Fibroblast of the aortic adventitia (primary cell): ENCODE measurements at regions not wholly inside any gene's neighbourhood (a gene's known extent, or its start where the extent isn't known, plus 50 kb on each side); places are given as distances from the start of the nearest gene placed in this dataset.

Experiments used
- DNase-seq: peaks from one replicate; pipeline ENCODE4 v3.0.0-alpha.2; 2010; ENCODE audit warnings: low read depth
- H3K4me3 ChIP-seq: 2 replicates; pipeline ENCODE4 v1.5.1; 2011; ENCODE audit warnings: low read depth, mild to moderate bottlenecking, control low read depth, low read length, moderate library complexity
- CTCF ChIP-seq: IDR thresholded peaks from 2 replicates; pipeline ENCODE4 v1.5.1; 2011; ENCODE audit warnings: mild to moderate bottlenecking, low read length, control low read depth, inconsistent platforms; ENCODE audit not compliant: insufficient read depth

GRCh38 chr4:163948920-163949455 lies 454.5 kb downstream of the TMA16 start:
- DNase-seq: no peak
- TF ChIP-seq CTCF: no peak

GRCh38 chr4:163949976-163950601 lies 455.6 kb downstream of the TMA16 start:
- DNase-seq: no peak
- H3K4me3 ChIP-seq: no peak overlapping the region
- TF ChIP-seq CTCF: no peak

More at GRCh38 chr4:163948920-163949455, 454.5 kb downstream of the TMA16 start:
- H3K4me3 ChIP-seq: no peak overlapping the region

- DNase-seq: no peak
- H3K4me3 ChIP-seq: no peak overlapping the region
- no peak for TF ChIP-seq CTCF
Observed at GRCh38 chr4:163955288-163955687, 460.8 kb downstream of the TMA16 start.

- TF ChIP-seq CTCF: no peak
- DNase-seq: no peak
- no peak overlapping the region for H3K4me3 ChIP-seq
Observed at GRCh38 chr4:163958751-163959150, 464.3 kb downstream of the TMA16 start.

GRCh38 chr4:163959932-163960331 lies 465.4 kb downstream of the TMA16 start:
- TF ChIP-seq CTCF: no peak
- H3K4me3 ChIP-seq: no peak overlapping the region
- no peak for DNase-seq

DNA sequence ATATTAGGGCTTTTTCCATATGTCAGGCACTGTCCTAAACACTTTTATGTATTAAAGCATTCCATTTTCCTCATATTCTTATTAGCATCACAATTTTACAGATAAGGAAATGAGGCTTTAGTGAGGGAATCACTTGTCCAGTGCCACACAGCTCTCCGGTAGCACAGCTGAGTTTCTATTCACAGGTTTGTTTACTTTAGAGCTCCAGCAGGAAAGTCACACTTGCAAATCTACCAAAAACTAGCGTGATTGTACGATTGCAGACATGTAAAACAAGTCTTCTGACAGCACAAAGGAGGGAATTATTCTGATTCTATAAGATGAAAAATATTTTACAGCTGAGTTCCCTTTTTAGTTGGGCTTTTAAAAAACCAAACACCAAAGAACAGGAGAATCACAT lies 472.1 kb downstream of the TMA16 start:
- DNase-seq: no peak
- no peak for TF ChIP-seq CTCF
- H3K4me3 ChIP-seq: no peak overlapping the region

- no peak overlapping the region for H3K4me3 ChIP-seq
- DNase-seq: no peak
- no peak for TF ChIP-seq CTCF
Observed at GRCh38 chr4:163967263-163967662, 472.8 kb downstream of the TMA16 start.
